ENCODE measurements at regions not wholly inside any gene's neighbourhood (a gene's known extent, or its start where the extent isn't known, plus 50 kb on each side); places are given as distances from the start of the nearest gene placed in this dataset.
"Not testable (repeated sequence)": the region's sequence is repeated elsewhere in the genome, so short reads cannot be mapped to it uniquely, and the experiment has no call there.

GRCh38 chr5:51156222-51156621 lies 227.0 kb upstream of the ISL1 start:
- Histone ChIP-seq H3K27me3 (ENCODE audit: control insufficient read depth, insufficient read depth, low read length) (no peaks in the 10 kb centered on the region), H3K9ac (ENCODE audit: low read length) (no peak overlapping the region), H3K9me3 (ENCODE audit: control insufficient read depth, low read depth, low read length) (no peaks in the 10 kb centered on the region), H3K4me3 (ENCODE audit: low read length) (no peak overlapping the region), H3K27ac (ENCODE audit: low read length) (no peak overlapping the region), H3K36me3 (ENCODE audit: control insufficient read depth, low read depth, low read length) (no peaks in the 10 kb centered on the region), H3K4me1 (ENCODE audit: control insufficient read depth, low read depth, low read length) (peaks cover 11% of the 10 kb centered on the region)

GRCh38 chr5:51156838-51157237 lies 226.4 kb upstream of the ISL1 start:
- Histone ChIP-seq H3K4me1 (ENCODE audit: control insufficient read depth, low read depth, low read length) (peaks cover 11% of the 10 kb centered on the region), H3K27me3 (ENCODE audit: control insufficient read depth, insufficient read depth, low read length) (no peaks in the 10 kb centered on the region), H3K9ac (ENCODE audit: low read length) (no peak overlapping the region), H3K4me3 (ENCODE audit: low read length) (no peak overlapping the region), H3K9me3 (ENCODE audit: control insufficient read depth, low read depth, low read length) (no peaks in the 10 kb centered on the region), H3K36me3 (ENCODE audit: control insufficient read depth, low read depth, low read length) (no peaks in the 10 kb centered on the region), H3K27ac (ENCODE audit: low read length) (no peak overlapping the region)

GRCh38 chr5:51159164-51159563 lies 224.1 kb upstream of the ISL1 start:
- Histone ChIP-seq H3K27me3 (ENCODE audit: control insufficient read depth, insufficient read depth, low read length) (no peaks in the 10 kb centered on the region), H3K36me3 (ENCODE audit: control insufficient read depth, low read depth, low read length) (no peaks in the 10 kb centered on the region), H3K9me3 (ENCODE audit: control insufficient read depth, low read depth, low read length) (no peaks in the 10 kb centered on the region), H3K4me3 (ENCODE audit: low read length) (no peak overlapping the region), H3K9ac (ENCODE audit: low read length) (no peak overlapping the region), H3K27ac (ENCODE audit: low read length) (no peak overlapping the region), H3K4me1 (ENCODE audit: control insufficient read depth, low read depth, low read length) (peaks cover 11% of the 10 kb centered on the region)

GRCh38 chr5:51159606-51160005 lies 223.6 kb upstream of the ISL1 start:
- Histone ChIP-seq H3K27ac (ENCODE audit: low read length) (no peak overlapping the region), H3K4me1 (ENCODE audit: control insufficient read depth, low read depth, low read length) (peaks cover 11% of the 10 kb centered on the region), H3K4me3 (ENCODE audit: low read length) (no peak overlapping the region), H3K27me3 (ENCODE audit: control insufficient read depth, insufficient read depth, low read length) (no peaks in the 10 kb centered on the region), H3K9me3 (ENCODE audit: control insufficient read depth, low read depth, low read length) (no peaks in the 10 kb centered on the region), H3K36me3 (ENCODE audit: control insufficient read depth, low read depth, low read length) (no peaks in the 10 kb centered on the region), H3K9ac (ENCODE audit: low read length) (no peak overlapping the region)

GRCh38 chr5:51162245-51162644 lies 221.0 kb upstream of the ISL1 start:
- Histone ChIP-seq H3K4me1 (ENCODE audit: control insufficient read depth, low read depth, low read length) (peaks cover 7% of the 10 kb centered on the region), H3K9me3 (ENCODE audit: control insufficient read depth, low read depth, low read length) (no peaks in the 10 kb centered on the region), H3K36me3 (ENCODE audit: control insufficient read depth, low read depth, low read length) (no peaks in the 10 kb centered on the region), H3K27ac (ENCODE audit: low read length) (no peak overlapping the region), H3K27me3 (ENCODE audit: control insufficient read depth, insufficient read depth, low read length) (no peaks in the 10 kb centered on the region), H3K9ac (ENCODE audit: low read length) (no peak overlapping the region), H3K4me3 (ENCODE audit: low read length) (no peak overlapping the region)

- not testable (repeated sequence) for H3K4me1 ChIP-seq (ENCODE audit: control insufficient read depth, low read depth, low read length); H3K9me3 ChIP-seq (ENCODE audit: control insufficient read depth, low read depth, low read length); H3K27me3 ChIP-seq (ENCODE audit: control insufficient read depth, insufficient read depth, low read length); H3K27ac ChIP-seq (ENCODE audit: low read length); H3K36me3 ChIP-seq (ENCODE audit: control insufficient read depth, low read depth, low read length); H3K4me3 ChIP-seq (ENCODE audit: low read length); H3K9ac ChIP-seq (ENCODE audit: low read length)
Measured at GRCh38 chr5:51165621-51166020, 217.6 kb upstream of the ISL1 start.

- peak overlapping the region; percentile 59 for H3K27ac ChIP-seq (ENCODE audit: low read length)
- H3K4me3 ChIP-seq (ENCODE audit: low read length), result peak overlapping the region; percentile 50
- no peaks in the 10 kb centered on the region for H3K9me3 ChIP-seq (ENCODE audit: control insufficient read depth, low read depth, low read length)
- H3K4me1 ChIP-seq (ENCODE audit: control insufficient read depth, low read depth, low read length), result peaks cover 20% of the 10 kb centered on the region
- H3K27me3 ChIP-seq (ENCODE audit: control insufficient read depth, insufficient read depth, low read length), result no peaks in the 10 kb centered on the region
- no peaks in the 10 kb centered on the region for H3K36me3 ChIP-seq (ENCODE audit: control insufficient read depth, low read depth, low read length)
- H3K9ac ChIP-seq (ENCODE audit: low read length), result peak overlapping the region; percentile 28
Measured at GRCh38 chr5:51172903-51173626, 210.2 kb upstream of the ISL1 start.

- H3K9ac ChIP-seq (ENCODE audit: low read length), result no peak overlapping the region
Measured at GRCh38 chr5:51181208-51181894, 201.9 kb upstream of the ISL1 start.

GRCh38 chr5:51185850-51186329 lies 197.4 kb upstream of the ISL1 start:
- Histone ChIP-seq H3K4me1 (ENCODE audit: control insufficient read depth, low read depth, low read length) (peaks cover 21% of the 10 kb centered on the region), H3K27ac (ENCODE audit: low read length) (no peak overlapping the region), H3K9ac (ENCODE audit: low read length) (no peak overlapping the region), H3K27me3 (ENCODE audit: control insufficient read depth, insufficient read depth, low read length) (no peaks in the 10 kb centered on the region), H3K36me3 (ENCODE audit: control insufficient read depth, low read depth, low read length) (no peaks in the 10 kb centered on the region), H3K9me3 (ENCODE audit: control insufficient read depth, low read depth, low read length) (no peaks in the 10 kb centered on the region), H3K4me3 (ENCODE audit: low read length) (no peak overlapping the region)

More at GRCh38 chr5:51181208-51181894, 201.9 kb upstream of the ISL1 start:
- H3K9me3 ChIP-seq (ENCODE audit: control insufficient read depth, low read depth, low read length), result no peaks in the 10 kb centered on the region
- H3K27me3 ChIP-seq (ENCODE audit: control insufficient read depth, insufficient read depth, low read length), result no peaks in the 10 kb centered on the region
- no peak overlapping the region for H3K4me3 ChIP-seq (ENCODE audit: low read length)
- H3K4me1 ChIP-seq (ENCODE audit: control insufficient read depth, low read depth, low read length), result peaks cover 9% of the 10 kb centered on the region
- H3K27ac ChIP-seq (ENCODE audit: low read length), result no peak overlapping the region
- no peaks in the 10 kb centered on the region for H3K36me3 ChIP-seq (ENCODE audit: control insufficient read depth, low read depth, low read length)

GRCh38 chr5:51188001-51188591 lies 195.2 kb upstream of the ISL1 start:
- peaks cover 21% of the 10 kb centered on the region for H3K4me1 ChIP-seq (ENCODE audit: control insufficient read depth, low read depth, low read length)
- H3K9ac ChIP-seq (ENCODE audit: low read length), result no peak overlapping the region

GRCh38 chr5:51194671-51195070 lies 188.6 kb upstream of the ISL1 start:
- no peaks in the 10 kb centered on the region for H3K4me1 ChIP-seq (ENCODE audit: control insufficient read depth, low read depth, low read length)
- H3K36me3 ChIP-seq (ENCODE audit: control insufficient read depth, low read depth, low read length), result no peaks in the 10 kb centered on the region
- no peaks in the 10 kb centered on the region for H3K9me3 ChIP-seq (ENCODE audit: control insufficient read depth, low read depth, low read length)
- no peak overlapping the region for H3K9ac ChIP-seq (ENCODE audit: low read length)
- H3K27me3 ChIP-seq (ENCODE audit: control insufficient read depth, insufficient read depth, low read length), result no peaks in the 10 kb centered on the region
- no peak overlapping the region for H3K27ac ChIP-seq (ENCODE audit: low read length)
- H3K4me3 ChIP-seq (ENCODE audit: low read length), result no peak overlapping the region

More at GRCh38 chr5:51188001-51188591, 195.2 kb upstream of the ISL1 start:
- Histone ChIP-seq H3K36me3 (ENCODE audit: control insufficient read depth, low read depth, low read length) (no peaks in the 10 kb centered on the region), H3K27me3 (ENCODE audit: control insufficient read depth, insufficient read depth, low read length) (no peaks in the 10 kb centered on the region), H3K27ac (ENCODE audit: low read length) (no peak overlapping the region), H3K9me3 (ENCODE audit: control insufficient read depth, low read depth, low read length) (no peaks in the 10 kb centered on the region), H3K4me3 (ENCODE audit: low read length) (no peak overlapping the region)
